SK-N-SH treated with all-trans-retinoic acid at 6 μM for 48 hours (cell line): ENCODE measurements at regions not wholly inside any gene's neighbourhood (a gene's known extent, or its start where the extent isn't known, plus 50 kb on each side); places are given as distances from the start of the nearest gene placed in this dataset.

ENCODE experiments used
- ATAC-seq: fragments of 200-7000 bp; cut with Tn5 transposase; 3 replicates; pipeline ENCODE4 v1.9.1; 2020; ENCODE audit warnings: mild to moderate bottlenecking, moderate library complexity
- ARNTL ChIP-seq: fragments of 450-650 bp; formaldehyde crosslinking; IDR thresholded peaks from 2 replicates; pipeline ENCODE4 v1.5.0; 2020; ENCODE audit warnings: low read depth, mild to moderate bottlenecking, moderate library complexity, borderline replicate concordance
- BACH2 ChIP-seq: fragments of 250-450 bp; sonication (Bioruptor Pico); IDR thresholded peaks from 2 replicates; pipeline ENCODE4 v1.9.0; 2021; ENCODE audit warnings: mild to moderate bottlenecking, borderline replicate concordance
- CSDC2 ChIP-seq: fragments of 250-450 bp; sonication (Bioruptor Pico); IDR thresholded peaks from 2 replicates; pipeline ENCODE4 v1.5.0; 2020; ENCODE audit warnings: mild to moderate bottlenecking, moderate library complexity
- CSRNP3 ChIP-seq: fragments of 250-450 bp; sonication (Bioruptor Pico); IDR thresholded peaks from 2 replicates; pipeline ENCODE4 v1.5.1; 2021; ENCODE audit warnings: mild to moderate bottlenecking, moderate library complexity
- GLIS3 ChIP-seq: fragments of 250-450 bp; sonication (Bioruptor Pico); IDR thresholded peaks from 2 replicates; pipeline ENCODE4 v1.5.0; 2020; ENCODE audit warnings: mild to moderate bottlenecking, moderate library complexity
- ISL1 ChIP-seq: fragments of 250-450 bp; sonication (Bioruptor Pico); IDR thresholded peaks from 2 replicates; pipeline ENCODE4 v2.1.2; 2022; ENCODE audit warnings: mild to moderate bottlenecking, moderate library complexity
- OSR1 ChIP-seq: fragments of 250-450 bp; sonication (Bioruptor Pico); IDR thresholded peaks from 2 replicates; pipeline ENCODE4 v1.8.0; 2022; ENCODE audit warnings: moderate library complexity, mild to moderate bottlenecking, inconsistent platforms
- PPARA ChIP-seq: fragments of 250-450 bp; sonication (Bioruptor Pico); IDR thresholded peaks from 2 replicates; pipeline ENCODE4 v1.5.0; 2020; ENCODE audit warnings: mild to moderate bottlenecking, borderline replicate concordance
- RARB ChIP-seq: fragments of 250-450 bp; sonication (Bioruptor Pico); IDR thresholded peaks from 2 replicates; pipeline ENCODE4 v1.8.0; 2021; ENCODE audit warnings: mild to moderate bottlenecking, moderate library complexity
- SNAI2 ChIP-seq: fragments of 250-450 bp; sonication (Bioruptor Pico); IDR thresholded peaks from 2 replicates; pipeline ENCODE4 v1.5.0; 2020; ENCODE audit warnings: mild to moderate bottlenecking, moderate library complexity
- TCF4 ChIP-seq: fragments of 250-450 bp; sonication (Bioruptor Pico); IDR thresholded peaks from 2 replicates; pipeline ENCODE4 v1.8.0; 2021; ENCODE audit warnings: mild to moderate bottlenecking, moderate library complexity, borderline replicate concordance
- TOX ChIP-seq: fragments of 250-450 bp; sonication (Bioruptor Pico); IDR thresholded peaks from 2 replicates; pipeline ENCODE4 v1.8.0; 2021; ENCODE audit warnings: mild to moderate bottlenecking, moderate library complexity, borderline replicate concordance
- TSHZ2 ChIP-seq: fragments of 250-450 bp; sonication (Bioruptor Pico); IDR thresholded peaks from 2 replicates; pipeline ENCODE4 v1.5.0; 2020; ENCODE audit warnings: mild to moderate bottlenecking, moderate library complexity
- ZC3H10 ChIP-seq: fragments of 250-450 bp; sonication (Bioruptor Pico); IDR thresholded peaks from 2 replicates; pipeline ENCODE4 v1.5.1; 2021; ENCODE audit warnings: mild to moderate bottlenecking, moderate library complexity
- ZFP3 ChIP-seq: fragments of 250-450 bp; sonication (Bioruptor Pico); IDR thresholded peaks from 2 replicates; pipeline ENCODE4 v1.5.0; 2020; ENCODE audit warnings: mild to moderate bottlenecking, moderate library complexity
- ZFP30 ChIP-seq: fragments of 450-650 bp; formaldehyde crosslinking; IDR thresholded peaks from 2 replicates; pipeline ENCODE4 v1.5.0; 2022; ENCODE audit warnings: mild to moderate bottlenecking, moderate library complexity
- ZNF565 ChIP-seq: fragments of 450-650 bp; formaldehyde crosslinking; conservative IDR thresholded peaks from 2 replicates; pipeline ENCODE4 v1.5.0; 2020; ENCODE audit warnings: low read depth, mild to moderate bottlenecking, moderate library complexity
- ZNF70 ChIP-seq: fragments of 450-650 bp; formaldehyde crosslinking; IDR thresholded peaks from 2 replicates; pipeline ENCODE4 v1.5.0; 2020; ENCODE audit warnings: mild to moderate bottlenecking, moderate library complexity
- ZNF8 ChIP-seq: fragments of 450-650 bp; formaldehyde crosslinking; IDR thresholded peaks from 2 replicates; pipeline ENCODE4 v1.5.0; 2020; ENCODE audit warnings: mild to moderate bottlenecking, moderate library complexity
- TF ChIP-seq, protein P1 (sequence below): fragments of 250-450 bp; sonication (Bioruptor Pico); IDR thresholded peaks from 2 replicates; pipeline ENCODE4 v1.8.0; 2020; ENCODE audit warnings: mild to moderate bottlenecking, moderate library complexity, borderline replicate concordance
- TF ChIP-seq, protein P2 (sequence below): fragments of 250-450 bp; sonication (Bioruptor Pico); IDR thresholded peaks from 2 replicates; pipeline ENCODE4 v1.5.1; 2020; ENCODE audit warnings: low read depth, mild to moderate bottlenecking, moderate library complexity
- TF ChIP-seq, protein P3 (sequence below): fragments of 250-450 bp; sonication (Bioruptor Pico); IDR thresholded peaks from 2 replicates; pipeline ENCODE4 v1.8.0; 2021; ENCODE audit warnings: low read depth, mild to moderate bottlenecking, moderate library complexity, borderline replicate concordance

GRCh38 chr15:37767841-37768455 is 166.5 kb upstream of the TMCO5A start:
- TF ChIP-seq, protein P1, sequence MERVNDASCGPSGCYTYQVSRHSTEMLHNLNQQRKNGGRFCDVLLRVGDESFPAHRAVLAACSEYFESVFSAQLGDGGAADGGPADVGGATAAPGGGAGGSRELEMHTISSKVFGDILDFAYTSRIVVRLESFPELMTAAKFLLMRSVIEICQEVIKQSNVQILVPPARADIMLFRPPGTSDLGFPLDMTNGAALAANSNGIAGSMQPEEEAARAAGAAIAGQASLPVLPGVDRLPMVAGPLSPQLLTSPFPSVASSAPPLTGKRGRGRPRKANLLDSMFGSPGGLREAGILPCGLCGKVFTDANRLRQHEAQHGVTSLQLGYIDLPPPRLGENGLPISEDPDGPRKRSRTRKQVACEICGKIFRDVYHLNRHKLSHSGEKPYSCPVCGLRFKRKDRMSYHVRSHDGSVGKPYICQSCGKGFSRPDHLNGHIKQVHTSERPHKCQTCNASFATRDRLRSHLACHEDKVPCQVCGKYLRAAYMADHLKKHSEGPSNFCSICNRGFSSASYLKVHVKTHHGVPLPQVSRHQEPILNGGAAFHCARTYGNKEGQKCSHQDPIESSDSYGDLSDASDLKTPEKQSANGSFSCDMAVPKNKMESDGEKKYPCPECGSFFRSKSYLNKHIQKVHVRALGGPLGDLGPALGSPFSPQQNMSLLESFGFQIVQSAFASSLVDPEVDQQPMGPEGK (CRISPR knock-in tag): no peak
- TF ChIP-seq ARNTL (CRISPR knock-in tag): no peak
- TF ChIP-seq ZNF565: no peak
- TF ChIP-seq TSHZ2: no peak
- TF ChIP-seq ISL1: no peak
- TF ChIP-seq PPARA: no peak
- no peak for TF ChIP-seq ZFP30 (CRISPR knock-in tag)
- no peak for TF ChIP-seq ZFP3 (CRISPR knock-in tag)
- TF ChIP-seq SNAI2: no peak
- TF ChIP-seq TCF4 (CRISPR knock-in tag): no peak
- no peak for TF ChIP-seq ZNF70
- TF ChIP-seq OSR1 (CRISPR knock-in tag): no peak
- TF ChIP-seq CSRNP3 (CRISPR knock-in tag): no peak
- no peak for TF ChIP-seq CSDC2 (CRISPR knock-in tag)
- no peak for TF ChIP-seq ZC3H10
- no peak for ATAC-seq

DNA sequence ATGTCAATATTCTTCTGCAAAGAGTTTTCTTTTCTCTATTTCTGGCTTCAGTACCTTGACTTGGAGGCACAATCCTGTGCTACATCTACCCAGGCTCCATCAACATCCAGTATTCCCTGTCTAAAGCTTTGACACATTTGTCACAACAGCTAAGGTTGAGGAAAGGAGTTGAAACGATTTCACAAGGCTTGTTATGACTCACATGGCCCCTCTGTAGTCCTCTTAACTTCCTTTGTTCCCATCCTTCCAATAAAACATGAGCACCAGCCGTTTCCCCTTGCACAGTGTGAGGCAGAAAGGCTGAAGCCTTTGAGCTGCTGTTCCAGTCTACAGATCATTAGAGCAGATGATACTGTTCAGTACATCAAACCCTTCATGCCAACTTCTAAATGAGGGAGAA is 163.0 kb upstream of the TMCO5A start:
- no peak for TF ChIP-seq CSDC2 (CRISPR knock-in tag)
- no peak for TF ChIP-seq ISL1
- no peak for TF ChIP-seq CSRNP3 (CRISPR knock-in tag)
- TF ChIP-seq, protein P2, sequence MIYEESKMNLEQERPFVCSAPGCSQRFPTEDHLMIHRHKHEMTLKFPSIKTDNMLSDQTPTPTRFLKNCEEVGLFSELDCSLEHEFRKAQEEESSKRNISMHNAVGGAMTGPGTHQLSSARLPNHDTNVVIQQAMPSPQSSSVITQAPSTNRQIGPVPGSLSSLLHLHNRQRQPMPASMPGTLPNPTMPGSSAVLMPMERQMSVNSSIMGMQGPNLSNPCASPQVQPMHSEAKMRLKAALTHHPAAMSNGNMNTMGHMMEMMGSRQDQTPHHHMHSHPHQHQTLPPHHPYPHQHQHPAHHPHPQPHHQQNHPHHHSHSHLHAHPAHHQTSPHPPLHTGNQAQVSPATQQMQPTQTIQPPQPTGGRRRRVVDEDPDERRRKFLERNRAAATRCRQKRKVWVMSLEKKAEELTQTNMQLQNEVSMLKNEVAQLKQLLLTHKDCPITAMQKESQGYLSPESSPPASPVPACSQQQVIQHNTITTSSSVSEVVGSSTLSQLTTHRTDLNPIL (CRISPR knock-in tag): no peak
- TF ChIP-seq, protein P3, sequence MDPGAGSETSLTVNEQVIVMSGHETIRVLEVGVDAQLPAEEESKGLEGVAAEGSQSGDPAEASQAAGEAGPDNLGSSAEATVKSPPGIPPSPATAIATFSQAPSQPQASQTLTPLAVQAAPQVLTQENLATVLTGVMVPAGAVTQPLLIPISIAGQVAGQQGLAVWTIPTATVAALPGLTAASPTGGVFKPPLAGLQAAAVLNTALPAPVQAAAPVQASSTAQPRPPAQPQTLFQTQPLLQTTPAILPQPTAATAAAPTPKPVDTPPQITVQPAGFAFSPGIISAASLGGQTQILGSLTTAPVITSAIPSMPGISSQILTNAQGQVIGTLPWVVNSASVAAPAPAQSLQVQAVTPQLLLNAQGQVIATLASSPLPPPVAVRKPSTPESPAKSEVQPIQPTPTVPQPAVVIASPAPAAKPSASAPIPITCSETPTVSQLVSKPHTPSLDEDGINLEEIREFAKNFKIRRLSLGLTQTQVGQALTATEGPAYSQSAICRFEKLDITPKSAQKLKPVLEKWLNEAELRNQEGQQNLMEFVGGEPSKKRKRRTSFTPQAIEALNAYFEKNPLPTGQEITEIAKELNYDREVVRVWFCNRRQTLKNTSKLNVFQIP (CRISPR knock-in tag): no peak
- no peak for TF ChIP-seq PPARA
- TF ChIP-seq RARB (CRISPR knock-in tag): no peak
- TF ChIP-seq ZNF565: no peak
- no peak for TF ChIP-seq ZNF8 (CRISPR knock-in tag)
- TF ChIP-seq OSR1 (CRISPR knock-in tag): no peak
- TF ChIP-seq ZC3H10: no peak
- no peak for TF ChIP-seq ZFP3 (CRISPR knock-in tag)
- TF ChIP-seq TOX (CRISPR knock-in tag): no peak
- no peak for TF ChIP-seq BACH2 (CRISPR knock-in tag)
- no peak for TF ChIP-seq SNAI2
- no peak for TF ChIP-seq GLIS3
- TF ChIP-seq ARNTL (CRISPR knock-in tag): no peak
- TF ChIP-seq TSHZ2: no peak
- no peak for ATAC-seq
